SK-N-SH (cell line): ENCODE measurements at regions not wholly inside any gene's neighbourhood (a gene's known extent, or its start where the extent isn't known, plus 50 kb on each side); places are given as distances from the start of the nearest gene placed in this dataset.
"Not testable (repeated sequence)": the region's sequence is repeated elsewhere in the genome, so short reads cannot be mapped to it uniquely, and the experiment has no call there.

Experiments
- CHD2 ChIP-seq: fragments of 150-350 bp; IDR thresholded peaks from 2 replicates; pipeline ENCODE4 v1.6.1; 2018; ENCODE audit warnings: low read length; ENCODE audit not compliant: partially characterized antibody
- CTCF ChIP-seq: fragments of 200-600 bp; sonication (generic); IDR thresholded peaks from 2 replicates; pipeline ENCODE4 v1.6.1; 2017; ENCODE audit warnings: antibody characterized with exemption, mild to moderate bottlenecking, moderate library complexity
- EP300 ChIP-seq, 2 experiments: IDR thresholded peaks; 2 replicates each; pipeline versions ENCODE4 v1.4.0 to v1.6.1; 2012; ENCODE audit warnings: borderline replicate concordance in 1 of 2, low read depth in 1 of 2, low read length in 1 of 2
- FOXJ3 ChIP-seq: sonication (generic); formaldehyde crosslinking; IDR thresholded peaks from 2 replicates; pipeline ENCODE4 v1.5.1; 2020; ENCODE audit warnings: mild to moderate bottlenecking, missing genetic modification reagents
- FOXM1 ChIP-seq: IDR thresholded peaks from 2 replicates; pipeline ENCODE4 v1.4.0; 2012; ENCODE audit warnings: low read depth, mild to moderate bottlenecking
- JUND ChIP-seq: IDR thresholded peaks from 2 replicates; pipeline ENCODE4 v1.4.0; 2012
- NFIC ChIP-seq: IDR thresholded peaks from 2 replicates; pipeline ENCODE4 v1.4.0; 2012; ENCODE audit warnings: borderline replicate concordance
- POLR2AphosphoS5 ChIP-seq: IDR thresholded peaks from 2 replicates; pipeline ENCODE4 v1.6.1; 2012; ENCODE audit warnings: low read depth, low read length
- SMC3 ChIP-seq: IDR thresholded peaks from 2 replicates; pipeline ENCODE4 v1.6.1; 2012; ENCODE audit warnings: low read depth, low read length, improper control_type of control experiment
- ZBTB33 ChIP-seq: IDR thresholded peaks from 2 replicates; pipeline ENCODE4 v1.4.0; 2012; ENCODE audit warnings: low read depth, borderline replicate concordance
- TF ChIP-seq, protein P1 (sequence below): fragments of 150-350 bp; IDR thresholded peaks from 2 replicates; pipeline ENCODE4 v1.6.1; 2017; ENCODE audit warnings: antibody characterized with exemption, low read length, low read depth, borderline replicate concordance
- TF ChIP-seq, protein P2 (sequence below): IDR thresholded peaks from 2 replicates; pipeline ENCODE4 v1.4.0; 2012; ENCODE audit warnings: low read depth, borderline replicate concordance

DNA sequence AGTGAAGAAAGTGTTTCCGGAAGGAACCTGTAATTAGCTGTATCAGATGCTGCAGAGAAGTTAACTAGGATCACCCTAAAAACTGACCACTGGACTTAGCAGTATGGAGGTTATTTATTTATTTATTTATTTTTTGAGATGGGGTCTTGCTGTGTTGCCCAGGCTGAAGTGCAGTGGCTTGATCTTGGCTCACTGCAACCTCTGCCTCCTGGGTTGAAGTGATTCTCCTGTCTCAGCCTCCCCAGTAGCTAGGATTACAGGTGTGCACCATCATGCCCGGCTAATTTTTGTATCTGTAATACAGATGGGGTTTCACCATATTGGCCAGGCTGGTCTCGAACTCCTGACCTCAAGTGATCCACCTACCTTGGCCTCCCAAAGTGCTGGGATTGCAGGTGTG lies 156.6 kb upstream of the TBL1XR1 start:
- not testable (repeated sequence) for TF ChIP-seq CTCF; EP300 (IDR thresholded peaks at IDR 0.05; ENCODE audit: borderline replicate concordance in 1 of 2, low read depth in 1 of 2, low read length in 1 of 2); ZBTB33; CHD2; NFIC; SMC3; JUND; POLR2AphosphoS5; FOXJ3 (CRISPR knock-in tag); FOXM1
- TF ChIP-seq, protein P1, sequence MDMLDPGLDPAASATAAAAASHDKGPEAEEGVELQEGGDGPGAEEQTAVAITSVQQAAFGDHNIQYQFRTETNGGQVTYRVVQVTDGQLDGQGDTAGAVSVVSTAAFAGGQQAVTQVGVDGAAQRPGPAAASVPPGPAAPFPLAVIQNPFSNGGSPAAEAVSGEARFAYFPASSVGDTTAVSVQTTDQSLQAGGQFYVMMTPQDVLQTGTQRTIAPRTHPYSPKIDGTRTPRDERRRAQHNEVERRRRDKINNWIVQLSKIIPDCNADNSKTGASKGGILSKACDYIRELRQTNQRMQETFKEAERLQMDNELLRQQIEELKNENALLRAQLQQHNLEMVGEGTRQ: not testable (repeated sequence)
- TF ChIP-seq, protein P2, sequence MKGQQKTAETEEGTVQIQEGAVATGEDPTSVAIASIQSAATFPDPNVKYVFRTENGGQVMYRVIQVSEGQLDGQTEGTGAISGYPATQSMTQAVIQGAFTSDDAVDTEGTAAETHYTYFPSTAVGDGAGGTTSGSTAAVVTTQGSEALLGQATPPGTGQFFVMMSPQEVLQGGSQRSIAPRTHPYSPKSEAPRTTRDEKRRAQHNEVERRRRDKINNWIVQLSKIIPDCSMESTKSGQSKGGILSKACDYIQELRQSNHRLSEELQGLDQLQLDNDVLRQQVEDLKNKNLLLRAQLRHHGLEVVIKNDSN: not testable (repeated sequence)
